HG03095 (cell line): ENCODE measurements at regions not wholly inside any gene's neighbourhood (a gene's known extent, or its start where the extent isn't known, plus 50 kb on each side); places are given as distances from the start of the nearest gene placed in this dataset.
A peak's percentile ranks its signal among the peaks of the same experiment; 100 is the strongest.

ENCODE experiments used
- ATAC-seq: cut with Tn5 transposase; IDR thresholded peaks from one replicate; pipeline ENCODE4 v1.9.1; 2021; ENCODE audit warnings: moderate library complexity; ENCODE audit not compliant: unreplicated experiment

DNA sequence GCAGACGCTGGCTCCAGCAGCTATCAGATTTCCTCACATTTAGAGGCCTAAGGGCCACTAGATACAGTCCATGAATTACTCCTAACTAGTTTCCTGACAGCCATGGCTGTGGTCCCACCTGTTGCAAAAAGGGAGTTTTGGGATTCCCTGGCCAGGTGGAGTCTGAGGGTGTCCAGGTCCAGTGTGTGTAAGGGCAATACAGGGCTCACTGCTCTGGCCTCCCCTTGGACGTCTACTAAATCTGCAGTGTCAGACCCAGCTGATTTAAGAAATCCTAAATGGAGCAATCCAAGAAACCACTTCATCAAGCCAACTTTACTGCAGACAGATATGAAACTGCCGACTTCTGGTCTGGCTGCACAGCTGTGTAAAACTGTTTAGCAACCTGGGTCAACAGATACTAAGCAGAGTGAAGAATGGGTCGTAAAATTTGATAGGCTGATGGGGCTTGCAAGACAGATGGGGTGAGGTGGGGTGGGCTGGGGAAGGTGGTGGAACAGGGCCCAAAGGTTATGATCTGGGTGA is 116.4 kb downstream of the GADD45G start:
- ATAC-seq, result no peak

DNA sequence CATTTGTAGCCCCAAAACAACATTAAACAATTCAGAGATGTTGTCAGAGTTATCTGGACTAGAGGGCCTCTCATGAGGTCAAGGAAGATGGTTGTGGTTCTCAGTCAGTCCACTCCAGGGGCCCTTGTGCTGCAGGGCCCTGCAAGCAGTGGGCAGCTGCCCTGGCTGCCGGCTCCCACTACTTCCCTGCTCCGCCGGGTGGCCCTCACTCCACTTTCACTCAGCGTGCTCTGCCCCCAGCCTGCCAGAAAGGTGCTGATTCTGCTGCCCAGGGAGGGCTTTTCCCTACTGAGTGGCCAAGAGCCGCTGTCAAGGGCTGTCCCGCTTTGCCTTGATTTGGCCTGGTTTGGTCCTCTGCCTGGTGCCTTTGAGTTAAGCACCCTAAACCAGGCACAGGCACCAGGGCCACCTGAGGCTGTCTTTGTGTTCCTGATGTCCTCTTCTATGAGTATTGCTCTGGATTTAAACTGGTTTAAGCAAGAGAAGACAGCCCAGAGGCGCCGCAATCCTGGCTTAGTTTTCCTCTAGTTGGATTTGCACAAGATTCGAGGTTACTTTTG is 117.2 kb downstream of the GADD45G start:
- no peak for ATAC-seq

- ATAC-seq, result no peak
Observed at GRCh38 chr9:89722712-89723111, 117.9 kb downstream of the GADD45G start.

- no peak for ATAC-seq
Observed at GRCh38 chr9:89723469-89724100, 118.8 kb downstream of the GADD45G start.

- no peak for ATAC-seq
Observed at GRCh38 chr9:89724659-89725058, 119.8 kb downstream of the GADD45G start.

DNA sequence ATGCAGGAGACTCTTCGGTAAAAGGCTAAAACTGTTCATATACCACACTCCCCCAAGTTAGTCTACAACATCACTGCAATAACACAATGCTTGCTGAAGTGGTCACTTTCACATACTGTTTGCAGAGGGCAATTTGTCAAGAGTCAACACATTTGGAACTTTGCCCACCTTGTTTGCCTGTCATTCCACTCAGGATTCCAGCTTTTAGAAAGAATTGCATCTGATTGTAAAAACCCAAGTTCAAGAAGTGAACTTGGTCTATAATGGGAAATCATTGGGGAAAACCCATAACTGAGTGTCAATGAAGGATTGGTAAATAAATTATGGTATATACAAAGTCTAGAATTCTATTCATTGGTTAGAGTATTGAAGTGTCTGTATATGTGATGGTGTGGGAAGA is 120.5 kb downstream of the GADD45G start:
- no peak for ATAC-seq

GRCh38 chr9:89729954-89730530 is 125.2 kb downstream of the GADD45G start:
- ATAC-seq, result no peak

GRCh38 chr9:89730715-89731114 is 125.9 kb downstream of the GADD45G start:
- no peak for ATAC-seq

- ATAC-seq, result no peak
Observed at GRCh38 chr9:89731262-89732182, 126.7 kb downstream of the GADD45G start.

- ATAC-seq, result no peak
Observed at GRCh38 chr9:89732295-89732938, 127.6 kb downstream of the GADD45G start.

- ATAC-seq, result no peak
Observed at GRCh38 chr9:89732939-89733324, 128.1 kb downstream of the GADD45G start.

GRCh38 chr9:89734600-89735041 is 129.8 kb downstream of the GADD45G start:
- no peak for ATAC-seq

- ATAC-seq, result no peak
Observed at GRCh38 chr9:89738137-89738932, 133.5 kb downstream of the GADD45G start.

DNA sequence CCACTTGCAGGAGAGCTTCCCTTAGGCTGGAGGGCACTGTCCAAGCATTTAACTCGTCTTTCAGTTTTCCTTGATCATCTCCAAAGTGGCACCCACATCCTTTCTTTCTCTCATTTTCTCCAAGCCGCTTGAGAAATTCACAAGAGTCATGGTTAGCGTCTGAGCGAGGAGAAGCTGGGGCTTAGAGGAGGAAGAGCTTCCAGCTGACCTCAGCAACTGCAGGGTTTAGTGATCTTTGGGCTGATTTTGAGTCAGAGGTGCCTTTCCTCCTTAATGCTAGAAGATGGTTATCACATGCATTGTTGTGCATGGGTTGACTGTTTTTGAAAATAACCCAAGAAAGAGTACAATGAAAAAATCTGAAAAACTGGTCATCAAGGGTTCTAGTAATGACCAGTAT is 134.7 kb downstream of the GADD45G start:
- ATAC-seq, result no peak

DNA sequence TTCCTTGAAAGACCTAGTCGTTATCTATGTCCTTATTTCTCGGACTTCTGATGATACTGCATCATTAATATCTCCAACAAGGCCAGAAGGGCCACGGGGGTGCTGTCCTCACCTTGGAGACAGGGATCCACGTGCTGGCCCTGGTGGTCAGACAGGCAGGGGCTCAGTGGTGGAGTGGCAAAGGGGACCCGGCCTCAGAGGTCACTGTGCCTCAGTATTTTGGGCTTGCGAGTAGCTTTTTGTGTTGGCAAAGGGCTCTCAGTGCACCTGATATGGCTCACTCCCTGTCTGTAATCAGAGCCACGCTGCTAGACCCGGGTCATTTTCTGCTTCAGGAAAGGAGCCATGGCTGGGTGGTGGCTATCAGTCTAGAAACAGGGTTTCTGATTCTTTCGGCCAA is 135.1 kb downstream of the GADD45G start:
- no peak for ATAC-seq

DNA sequence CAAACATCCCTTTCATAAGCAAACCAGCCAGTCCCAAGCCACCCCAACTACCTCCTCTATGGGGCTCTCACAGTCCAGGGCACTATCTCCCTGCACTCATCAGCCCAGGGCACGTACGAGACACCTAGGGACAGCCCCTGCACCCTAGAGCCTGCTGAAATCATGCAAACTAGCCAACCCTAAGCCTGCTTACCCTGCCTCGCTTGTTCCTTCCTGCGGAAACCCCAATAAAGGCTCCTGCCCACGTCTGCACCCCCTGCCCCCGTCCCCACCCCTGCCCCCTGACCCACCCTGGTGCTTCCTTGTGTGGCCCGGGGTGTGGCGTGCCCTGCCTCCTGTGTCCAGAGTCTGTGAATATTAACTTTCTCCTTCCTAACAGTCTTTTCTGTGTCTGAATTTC is 135.9 kb downstream of the GADD45G start:
- peak; percentile 62 for ATAC-seq

GRCh38 chr9:89742660-89743059 is 137.8 kb downstream of the GADD45G start:
- ATAC-seq, result no peak

DNA sequence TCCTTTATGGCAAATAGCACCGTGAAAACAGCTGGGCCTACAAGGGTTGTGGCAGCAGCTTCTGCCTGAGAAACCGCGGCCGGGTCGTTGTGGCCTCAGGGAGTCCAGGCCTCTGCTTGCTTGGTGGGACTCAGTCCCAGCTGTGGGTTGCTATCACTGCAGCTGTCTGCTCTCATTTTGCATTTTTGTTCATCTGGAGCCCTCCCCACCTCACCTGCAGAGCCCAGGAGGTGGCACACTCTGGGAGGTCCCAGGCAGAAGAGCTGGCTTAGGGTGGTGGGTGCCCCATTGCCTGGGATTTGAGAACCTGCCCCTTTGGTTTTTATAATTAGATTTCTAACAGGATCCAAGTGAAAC is 138.4 kb downstream of the GADD45G start:
- peak; percentile 49 for ATAC-seq

DNA sequence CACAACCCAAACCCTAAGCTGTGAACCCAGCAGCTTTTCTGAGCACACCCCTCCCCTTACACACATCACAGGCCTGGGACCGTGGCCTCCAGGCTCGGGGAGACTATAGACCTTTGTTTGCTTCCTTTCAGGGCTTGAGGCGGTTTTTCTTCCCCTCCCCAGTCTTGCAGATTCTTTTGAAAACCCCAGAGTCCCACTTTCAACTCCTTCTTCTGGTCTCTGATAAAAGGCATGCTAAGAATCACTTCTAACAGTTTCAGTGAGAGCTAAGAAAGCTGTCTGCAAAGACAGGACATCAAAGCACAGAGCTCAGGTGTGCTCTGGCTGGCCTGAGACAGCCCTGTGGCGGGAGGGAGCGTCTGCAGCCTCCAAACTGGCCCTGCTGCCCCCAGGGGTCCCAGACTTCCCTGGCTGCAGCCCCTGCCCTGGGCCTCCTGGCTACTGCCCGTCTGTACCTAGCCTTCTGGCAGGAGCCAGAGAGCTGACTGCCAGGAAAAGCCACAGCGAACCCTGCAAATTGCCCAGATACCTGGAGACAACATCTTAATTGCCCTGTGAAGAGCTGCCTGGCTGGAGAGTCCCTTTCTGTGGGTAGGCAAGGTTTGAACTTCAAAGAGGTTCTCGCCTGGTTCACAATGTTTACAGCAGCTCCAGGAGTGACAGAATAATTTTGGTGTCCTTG is 138.9 kb downstream of the GADD45G start:
- peak; percentile 65 for ATAC-seq

GRCh38 chr9:89744255-89744648 is 139.4 kb downstream of the GADD45G start:
- ATAC-seq, result no peak
